Kidney (tissue), 13 donors: ENCODE measurements at regions not wholly inside any gene's neighbourhood (a gene's known extent, or its start where the extent isn't known, plus 50 kb on each side); places are given as distances from the start of the nearest gene placed in this dataset.

Experiments
- DNase-seq, 5 donors: peaks; one replicate each; pipeline ENCODE4 v3.0.0-alpha.2; 2013 to 2020
- FAIRE-seq: peaks from 2 replicates; lab custom pipeline; 2012; peaks lifted over from hg19 to GRCh38; lab: Jason Lieb, UNC
- H3K27ac ChIP-seq, 2 donors: one replicate each; pipeline ENCODE4 v1.7.0; 2013; ENCODE audit warnings: low read depth in 2 of 2, low read length in 2 of 2, inconsistent platforms in 1 of 2
- H3K27me3 ChIP-seq: one replicate; pipeline ENCODE4 v1.7.1; 2013; ENCODE audit warnings: low read length, inconsistent platforms; ENCODE audit not compliant: control insufficient read depth, insufficient read depth
- H3K36me3 ChIP-seq, 3 donors: one replicate each; pipeline versions ENCODE4 v1.7.0 to v1.7.1; 2013; ENCODE audit warnings: low read length in 3 of 3, control low read depth in 1 of 3, inconsistent platforms in 1 of 3; ENCODE audit not compliant: insufficient read depth in 3 of 3, control insufficient read depth in 2 of 3
- H3K4me1 ChIP-seq, 3 donors: one replicate each; pipeline versions ENCODE4 v1.7.0 to v1.7.1; 2013; ENCODE audit warnings: low read length in 3 of 3, inconsistent platforms in 1 of 3, low read depth in 1 of 3; ENCODE audit not compliant: control insufficient read depth in 2 of 3, insufficient read depth in 2 of 3
- H3K4me3 ChIP-seq, 3 donors: one replicate each; pipeline versions ENCODE4 v1.7.0 to v1.8.1; 2013; ENCODE audit warnings: low read length in 3 of 3, control low read depth in 1 of 3, inconsistent platforms in 1 of 3
- H3K9ac ChIP-seq, 3 donors: one replicate each; pipeline versions ENCODE4 v1.7.0 to v1.7.1; 2013; ENCODE audit warnings: low read length in 3 of 3, control low read depth in 1 of 3, inconsistent platforms in 1 of 3
- H3K9me3 ChIP-seq, 3 donors: one replicate each; pipeline versions ENCODE4 v1.7.0 to v1.7.1; 2013; ENCODE audit warnings: low read length in 3 of 3, control low read depth in 1 of 3, inconsistent platforms in 1 of 3; ENCODE audit not compliant: control insufficient read depth in 2 of 3, insufficient read depth in 1 of 3
- intact Hi-C: fragments of 100-400 bp; cut with DNase I; formaldehyde crosslinking; loops from one replicate; pipeline ENCODE4 v1.11.1; 2022
- TF ChIP-seq, protein P1 (sequence below): IDR thresholded peaks from 3 replicates; pipeline ENCODE4 v1.5.1; 2012; ENCODE audit warnings: mild to moderate bottlenecking, moderate library complexity, borderline replicate concordance; ENCODE audit not compliant: insufficient read depth; ENCODE audit errors: extremely low read depth
- donor health status: control.
- donor health status: control.
- donor health status: control.
- donor health status: control.
- donor health status: control.
- donor health status: DM: yes; HTN: yes; CAD: no.
- donor health status: Normal renal cell carcinoma (clear cell type).

GRCh38 chr9:108478431-108479332 lies 377.1 kb downstream of the ACTL7B start:
- Histone ChIP-seq H3K27me3 (no peaks in the 10 kb centered on the region), H3K4me1 (no peaks in the 10 kb centered on the region), H3K4me3 (no peak overlapping the region), H3K9me3 (no peaks in the 10 kb centered on the region), H3K36me3 (no peaks in the 10 kb centered on the region), H3K27ac (no peak overlapping the region), H3K9ac (no peak overlapping the region)
- intact Hi-C loops: no loop called here
- TF ChIP-seq, protein P1, sequence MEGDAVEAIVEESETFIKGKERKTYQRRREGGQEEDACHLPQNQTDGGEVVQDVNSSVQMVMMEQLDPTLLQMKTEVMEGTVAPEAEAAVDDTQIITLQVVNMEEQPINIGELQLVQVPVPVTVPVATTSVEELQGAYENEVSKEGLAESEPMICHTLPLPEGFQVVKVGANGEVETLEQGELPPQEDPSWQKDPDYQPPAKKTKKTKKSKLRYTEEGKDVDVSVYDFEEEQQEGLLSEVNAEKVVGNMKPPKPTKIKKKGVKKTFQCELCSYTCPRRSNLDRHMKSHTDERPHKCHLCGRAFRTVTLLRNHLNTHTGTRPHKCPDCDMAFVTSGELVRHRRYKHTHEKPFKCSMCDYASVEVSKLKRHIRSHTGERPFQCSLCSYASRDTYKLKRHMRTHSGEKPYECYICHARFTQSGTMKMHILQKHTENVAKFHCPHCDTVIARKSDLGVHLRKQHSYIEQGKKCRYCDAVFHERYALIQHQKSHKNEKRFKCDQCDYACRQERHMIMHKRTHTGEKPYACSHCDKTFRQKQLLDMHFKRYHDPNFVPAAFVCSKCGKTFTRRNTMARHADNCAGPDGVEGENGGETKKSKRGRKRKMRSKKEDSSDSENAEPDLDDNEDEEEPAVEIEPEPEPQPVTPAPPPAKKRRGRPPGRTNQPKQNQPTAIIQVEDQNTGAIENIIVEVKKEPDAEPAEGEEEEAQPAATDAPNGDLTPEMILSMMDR: no peak
- no peak for DNase-seq
- no peak for FAIRE-seq

GRCh38 chr9:108477529-108478006 lies 378.2 kb downstream of the ACTL7B start:
- intact Hi-C loops: no loop called here
- FAIRE-seq: no peak
- TF ChIP-seq, protein P1: no peak
- H3K27ac ChIP-seq: no peak overlapping the region
- no peak overlapping the region for H3K4me3 ChIP-seq
- no peaks in the 10 kb centered on the region for H3K36me3 ChIP-seq
- H3K9ac ChIP-seq: no peak overlapping the region
- H3K4me1 ChIP-seq: no peaks in the 10 kb centered on the region
- no peaks in the 10 kb centered on the region for H3K9me3 ChIP-seq
- DNase-seq: no peak
- no peaks in the 10 kb centered on the region for H3K27me3 ChIP-seq

- intact Hi-C loops: no loop called here
- FAIRE-seq: no peak
These were observed 379.2 kb downstream of the ACTL7B start for GRCh38 chr9:108476574-108476973.

More at GRCh38 chr9:108476574-108476973, 379.2 kb downstream of the ACTL7B start:
- no peak overlapping the region for H3K27ac ChIP-seq
- H3K27me3 ChIP-seq: no peaks in the 10 kb centered on the region
- TF ChIP-seq, protein P1: no peak
- no peaks in the 10 kb centered on the region for H3K36me3 ChIP-seq
- H3K4me1 ChIP-seq: no peaks in the 10 kb centered on the region
- no peak overlapping the region for H3K4me3 ChIP-seq
- no peak overlapping the region for H3K9ac ChIP-seq
- DNase-seq: no peak
- no peaks in the 10 kb centered on the region for H3K9me3 ChIP-seq
